Thyroid gland (tissue), 4 donors: ENCODE measurements at regions not wholly inside any gene's neighbourhood (a gene's known extent, or its start where the extent isn't known, plus 50 kb on each side); places are given as distances from the start of the nearest gene placed in this dataset.

ENCODE experiments used
- CTCF ChIP-seq, 6 experiments: fragments of 200-600 bp in 3 of 6; fragments of 450-650 bp in 3 of 6; sonication (generic) in 3 of 6; IDR thresholded peaks; one replicate each; pipeline ENCODE4 v1.5.1; 2016 to 2019; ENCODE audit warnings: antibody characterized with exemption in 6 of 6, mild to moderate bottlenecking in 2 of 6, inconsistent platforms in 1 of 6, moderate library complexity in 1 of 6
- POLR2A ChIP-seq, 2 donors: fragments of 450-650 bp; IDR thresholded peaks; one replicate each; pipeline ENCODE4 v1.6.1; 2017; ENCODE audit warnings: antibody characterized with exemption in 2 of 2, mild to moderate bottlenecking in 2 of 2, moderate library complexity in 1 of 2

- TF ChIP-seq CTCF (IDR thresholded peaks at IDR 0.05) (no peak), POLR2A (IDR thresholded peaks at IDR 0.05) (no peak)
Observed at GRCh38 chr12:33192226-33192625, 247.4 kb downstream of the SYT10 start.
